AG10803 (cell line): ENCODE measurements at regions not wholly inside any gene's neighbourhood (a gene's known extent, or its start where the extent isn't known, plus 50 kb on each side); places are given as distances from the start of the nearest gene placed in this dataset.

Source experiments
- DNase-seq: peaks from one replicate; pipeline ENCODE4 v3.0.0; 2010; ENCODE audit warnings: low read depth
- H3K4me3 ChIP-seq: 2 replicates; pipeline ENCODE4 v1.5.1; 2011; ENCODE audit warnings: mild to moderate bottlenecking, low read length, control low read depth
- CTCF ChIP-seq: conservative IDR thresholded peaks from 2 replicates; pipeline ENCODE4 v1.5.1; 2011; ENCODE audit warnings: mild to moderate bottlenecking, low read length, control low read depth, inconsistent platforms

- no peak for TF ChIP-seq CTCF
- no peak for DNase-seq
- no peak overlapping the region for H3K4me3 ChIP-seq
These were observed 252.3 kb upstream of the PPP2R2D start for GRCh38 chr10:131648386-131649020.

- H3K4me3 ChIP-seq, result no peak overlapping the region
- DNase-seq, result no peak
- TF ChIP-seq CTCF, result no peak
These were observed 251.2 kb upstream of the PPP2R2D start for GRCh38 chr10:131649617-131650016.

- H3K4me3 ChIP-seq, result no peak overlapping the region
- no peak for TF ChIP-seq CTCF
- no peak for DNase-seq
These were observed 250.6 kb upstream of the PPP2R2D start for GRCh38 chr10:131650169-131650705.

- no peak overlapping the region for H3K4me3 ChIP-seq
- TF ChIP-seq CTCF, result no peak
- DNase-seq, result no peak
These were observed 249.8 kb upstream of the PPP2R2D start for GRCh38 chr10:131650771-131651673.

- TF ChIP-seq CTCF, result no peak
- H3K4me3 ChIP-seq, result no peak overlapping the region
- DNase-seq, result no peak
These were observed 249.0 kb upstream of the PPP2R2D start for GRCh38 chr10:131651674-131652437.

- no peak for TF ChIP-seq CTCF
- no peak overlapping the region for H3K4me3 ChIP-seq
These were observed 248.2 kb upstream of the PPP2R2D start for GRCh38 chr10:131652438-131653139.

More at GRCh38 chr10:131652438-131653139, 248.2 kb upstream of the PPP2R2D start:
- DNase-seq, result no peak
